HEK293T (cell line): ENCODE measurements at regions not wholly inside any gene's neighbourhood (a gene's known extent, or its start where the extent isn't known, plus 50 kb on each side); places are given as distances from the start of the nearest gene placed in this dataset.

Source experiments
- BHLHE40 ChIP-seq: fragments of 450-650 bp; IDR thresholded peaks from 2 replicates; pipeline ENCODE4 v1.6.1; 2016; ENCODE audit warnings: mild to moderate bottlenecking, moderate library complexity, borderline replicate concordance
- HDGF ChIP-seq: fragments of 450-650 bp; IDR thresholded peaks from 2 replicates; pipeline ENCODE4 v1.6.1; 2017; ENCODE audit warnings: antibody characterized with exemption, borderline replicate concordance
- SP1 ChIP-seq: fragments of 450-650 bp; IDR thresholded peaks from 2 replicates; pipeline ENCODE4 v1.6.1; 2017
- TARDBP ChIP-seq: fragments of 450-650 bp; IDR thresholded peaks from 2 replicates; pipeline ENCODE4 v1.6.1; 2016

- TF ChIP-seq HDGF (no peak), TARDBP (no peak), SP1 (no peak), BHLHE40 (no peak)
Measured at GRCh38 chr5:159465604-159466003, 135.3 kb upstream of the IL12B start.
